Panc1 (cell line): ENCODE measurements at regions not wholly inside any gene's neighbourhood (a gene's known extent, or its start where the extent isn't known, plus 50 kb on each side); places are given as distances from the start of the nearest gene placed in this dataset.

ENCODE experiments used
- ATAC-seq: fragments of 200-7000 bp; cut with Tn5 transposase; 2 replicates; pipeline ENCODE4 v1.9.1; 2020; ENCODE audit warnings: mild to moderate bottlenecking, moderate library complexity
- BruUV-seq: library from RNA; stranded (reverse); fragments of 400-500 nt; replicated peaks from 2 replicates; lab custom pipeline; 2021; lab: Mats Ljungman, UMichigan
- CTCF ChIA-PET: fragments of 300-600 bp; sonication (Branson Sonifier 250); formaldehyde crosslinking; loops from one replicate; lab custom pipeline; 2022; ENCODE audit warnings: antibody characterized with exemption; lab: Charles Lee
- POLR2A ChIA-PET: fragments of 300-600 bp; sonication (Branson Sonifier 250); formaldehyde crosslinking; loops from one replicate; lab custom pipeline; 2022; ENCODE audit warnings: antibody characterized with exemption; lab: Charles Lee
- DNase-seq: peaks from one replicate; pipeline ENCODE4 v3.0.0-alpha.2; 2010; ENCODE audit warnings: low read depth, low spot score
- H3K27ac ChIP-seq: 2 replicates; pipeline ENCODE4 v1.5.1; 2011; ENCODE audit warnings: mild to moderate bottlenecking, low read length, inconsistent platforms
- H3K27me3 ChIP-seq: fragments of 200-500 bp; sonication (Bioruptor generic); 2 replicates; pipeline ENCODE4 v1.6.0; 2014; ENCODE audit warnings: low read length, inconsistent platforms; ENCODE audit not compliant: control insufficient read depth, insufficient read depth
- H3K36me3 ChIP-seq: fragments of 200-500 bp; sonication (Bioruptor generic); 2 replicates; pipeline ENCODE4 v1.5.1; 2014; ENCODE audit warnings: inconsistent platforms, mild to moderate bottlenecking, low read length, moderate library complexity; ENCODE audit not compliant: control insufficient read depth, insufficient read depth
- H3K4me1 ChIP-seq: 2 replicates; pipeline ENCODE4 v1.5.1; 2011; ENCODE audit warnings: inconsistent platforms, mild to moderate bottlenecking, low read length, moderate library complexity; ENCODE audit not compliant: control insufficient read depth, insufficient read depth
- H3K4me3 ChIP-seq, 2 experiments: 2 replicates each; pipeline ENCODE4 v1.5.1; 2011 to 2012; ENCODE audit warnings: low read depth in 2 of 2, low read length in 2 of 2, mild to moderate bottlenecking in 2 of 2, inconsistent platforms in 1 of 2, moderate library complexity in 1 of 2
- H3K9me3 ChIP-seq: fragments of 200-500 bp; sonication (Bioruptor generic); 2 replicates; pipeline ENCODE4 v1.5.1; 2014; ENCODE audit warnings: low read depth, mild to moderate bottlenecking, inconsistent platforms, low read length, moderate library complexity; ENCODE audit not compliant: control insufficient read depth, insufficient read depth
- CTCF ChIP-seq: fragments of 450-650 bp; IDR thresholded peaks from 2 replicates; pipeline ENCODE4 v1.5.1; 2017; ENCODE audit warnings: mild to moderate bottlenecking
- POLR2AphosphoS5 ChIP-seq: IDR thresholded peaks from 2 replicates; pipeline ENCODE4 v1.6.1; 2012; ENCODE audit warnings: mild to moderate bottlenecking, low read depth, low read length, moderate library complexity
- REST ChIP-seq, 2 experiments: IDR thresholded peaks; 2 replicates each; pipeline ENCODE4 v1.6.1; 2011 to 2012; ENCODE audit warnings: low read depth in 2 of 2, control low read depth in 1 of 2, low read length in 1 of 2, mild to moderate bottlenecking in 1 of 2, moderate library complexity in 1 of 2; ENCODE audit not compliant: insufficient read depth in 1 of 2
- SIN3A ChIP-seq: IDR thresholded peaks from 2 replicates; pipeline ENCODE4 v1.6.1; 2012; ENCODE audit warnings: low read depth, mild to moderate bottlenecking, low read length, moderate library complexity, borderline replicate concordance; ENCODE audit not compliant: insufficient read depth
- TCF7L2 ChIP-seq: IDR thresholded peaks from 2 replicates; pipeline ENCODE4 v1.6.1; 2011; ENCODE audit warnings: mild to moderate bottlenecking, low read depth, low read length, inconsistent platforms
- in situ Hi-C: cut with HindIII; loops from 2 replicates; pipeline ENCODE4 v1.10.0; 2016; ENCODE audit warnings: low sequenced_read_pairs, low pct_unique_long_range_greater_than_20kb
- intact Hi-C: fragments of 100-400 bp; cut with micrococcal nuclease; formaldehyde crosslinking; loops from one replicate; pipeline ENCODE4 v1.10.0; 2022; ENCODE audit not compliant: unreplicated experiment

- Histone ChIP-seq H3K9me3 (no peaks in the 10 kb centered on the region), H3K27ac (no peak overlapping the region), H3K36me3 (no peaks in the 10 kb centered on the region), H3K4me1 (no peaks in the 10 kb centered on the region), H3K27me3 (no peaks in the 10 kb centered on the region), H3K4me3 (no peak overlapping the region)
- in situ Hi-C loops, result no loop called here
- DNase-seq (no peak), ATAC-seq (no peak)
- CTCF ChIA-PET, result no interaction called here
- intact Hi-C loops, result no loop called here
- no TSS peak for BruUV-seq
- POLR2A ChIA-PET, result no interaction called here
- TF ChIP-seq TCF7L2 (no peak), SIN3A (no peak), CTCF (no peak), POLR2AphosphoS5 (no peak), REST (IDR thresholded peaks at IDR 0.05; ENCODE audit: insufficient read depth in 1 of 2, low read depth in 2 of 2, low read length in 1 of 2) (no peak)
These were observed 930.2 kb upstream of the PIK3C3 start for GRCh38 chr18:41024792-41025191.

DNA sequence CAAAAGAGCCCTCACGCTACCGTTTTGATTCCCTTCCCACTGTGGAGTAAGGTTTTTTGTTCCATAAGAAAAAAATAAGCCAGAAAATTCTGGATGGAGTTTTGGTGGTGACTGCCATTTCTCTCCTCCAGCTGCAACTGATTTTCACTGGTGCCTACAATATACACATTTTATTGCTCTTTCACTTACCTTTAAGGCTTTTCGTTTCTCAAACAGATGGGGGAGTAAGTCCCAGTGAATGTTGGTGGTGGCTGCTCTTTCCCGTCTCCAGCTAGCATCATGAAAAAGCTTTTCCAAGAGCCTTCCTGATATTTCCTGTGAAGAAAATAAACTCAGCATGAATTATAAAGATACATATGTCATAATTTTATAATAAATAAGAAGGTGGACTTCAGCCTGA is 932.5 kb upstream of the PIK3C3 start:
- Histone ChIP-seq H3K27me3 (no peaks in the 10 kb centered on the region), H3K4me3 (no peak overlapping the region), H3K9me3 (no peaks in the 10 kb centered on the region), H3K36me3 (no peaks in the 10 kb centered on the region), H3K4me1 (no peaks in the 10 kb centered on the region), H3K27ac (no peak overlapping the region)
- no peak for TF ChIP-seq SIN3A
- no peak for TF ChIP-seq TCF7L2
- TF ChIP-seq POLR2AphosphoS5, result no peak
- no peak for TF ChIP-seq CTCF
- DNase-seq (no peak), ATAC-seq (no peak)
- CTCF ChIA-PET, result no interaction called here
- in situ Hi-C loops, result no loop called here
- no TSS peak for BruUV-seq
- POLR2A ChIA-PET, result no interaction called here
- intact Hi-C loops, result no loop called here
